ENCODE measurements at regions not wholly inside any gene's neighbourhood (a gene's known extent, or its start where the extent isn't known, plus 50 kb on each side); places are given as distances from the start of the nearest gene placed in this dataset.

DNA sequence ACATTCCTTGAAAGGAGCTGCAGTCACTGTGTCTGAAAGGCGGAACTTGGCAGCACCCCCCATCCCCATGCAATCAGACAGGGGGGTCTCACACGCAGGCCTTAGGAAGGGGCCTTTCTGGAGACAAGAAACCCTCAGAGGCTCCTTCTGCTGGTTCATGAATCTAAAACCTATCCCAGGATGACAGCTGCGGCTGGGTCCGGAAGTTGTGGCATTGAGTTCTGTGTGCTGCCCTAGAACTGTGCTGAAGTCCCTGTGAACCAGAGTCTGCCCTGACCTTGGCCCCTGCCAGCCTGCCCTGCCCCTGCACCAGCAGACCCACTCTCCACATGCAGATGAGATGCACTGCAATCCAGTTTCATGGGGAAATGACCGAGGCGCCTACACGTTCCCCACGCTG, 268.0 kb downstream of the CTTN start:
- DNase-seq, result no peak
- H3K9me3 ChIP-seq, result no peaks in the 10 kb centered on the region
- no peaks in the 10 kb centered on the region for H3K4me1 ChIP-seq

DNA sequence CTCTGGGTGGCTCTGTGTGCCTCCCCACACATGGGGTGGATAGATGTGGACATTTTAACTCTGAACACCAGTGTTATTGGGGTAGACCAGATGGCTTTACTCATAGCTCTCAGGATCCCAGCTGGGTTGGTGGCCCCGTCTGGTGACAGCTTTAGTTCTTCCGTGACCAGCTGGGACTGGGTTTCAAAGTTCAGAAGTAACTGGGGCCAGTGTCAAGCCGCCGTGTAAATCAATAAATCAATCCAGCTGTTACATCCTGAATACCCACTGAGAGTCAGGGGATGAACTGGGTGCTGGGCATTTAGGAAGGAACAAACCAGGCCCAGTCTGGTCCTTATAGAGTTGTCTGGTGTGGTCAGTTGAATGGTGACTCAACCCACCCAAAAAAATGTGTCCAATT, 269.4 kb downstream of the CTTN start:
- no peak for TF ChIP-seq POLR2A (IDR thresholded peaks at IDR 0.05)
- TF ChIP-seq, protein P1, sequence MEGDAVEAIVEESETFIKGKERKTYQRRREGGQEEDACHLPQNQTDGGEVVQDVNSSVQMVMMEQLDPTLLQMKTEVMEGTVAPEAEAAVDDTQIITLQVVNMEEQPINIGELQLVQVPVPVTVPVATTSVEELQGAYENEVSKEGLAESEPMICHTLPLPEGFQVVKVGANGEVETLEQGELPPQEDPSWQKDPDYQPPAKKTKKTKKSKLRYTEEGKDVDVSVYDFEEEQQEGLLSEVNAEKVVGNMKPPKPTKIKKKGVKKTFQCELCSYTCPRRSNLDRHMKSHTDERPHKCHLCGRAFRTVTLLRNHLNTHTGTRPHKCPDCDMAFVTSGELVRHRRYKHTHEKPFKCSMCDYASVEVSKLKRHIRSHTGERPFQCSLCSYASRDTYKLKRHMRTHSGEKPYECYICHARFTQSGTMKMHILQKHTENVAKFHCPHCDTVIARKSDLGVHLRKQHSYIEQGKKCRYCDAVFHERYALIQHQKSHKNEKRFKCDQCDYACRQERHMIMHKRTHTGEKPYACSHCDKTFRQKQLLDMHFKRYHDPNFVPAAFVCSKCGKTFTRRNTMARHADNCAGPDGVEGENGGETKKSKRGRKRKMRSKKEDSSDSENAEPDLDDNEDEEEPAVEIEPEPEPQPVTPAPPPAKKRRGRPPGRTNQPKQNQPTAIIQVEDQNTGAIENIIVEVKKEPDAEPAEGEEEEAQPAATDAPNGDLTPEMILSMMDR (IDR thresholded peaks at IDR 0.05), result no peak
- no peaks in the 10 kb centered on the region for H3K27me3 ChIP-seq
- H3K4me1 ChIP-seq, result no peaks in the 10 kb centered on the region
- intact Hi-C loops (cut with DNase I), result no loop called here
- no peaks in the 10 kb centered on the region for H3K36me3 ChIP-seq
- whole genome bisulfite sequencing, 2 donors, result 78 to 100% methylated on average over 3 to 4 of the region's 4 CpGs
- H3K4me3 ChIP-seq (replicated peaks in 1 of 3), result no peak overlapping the region
- DNase-seq, result no peak
- no peak overlapping the region for H3K27ac ChIP-seq
- no peaks in the 10 kb centered on the region for H3K9me3 ChIP-seq

More for the DNA sequence above, 268.0 kb downstream of the CTTN start:
- WGBS, 2 donors, result 91 to 94% methylated on average over 7 to 8 of the region's 8 CpGs
- intact Hi-C loops (cut with DNase I), result no loop called here
- H3K27me3 ChIP-seq, result no peaks in the 10 kb centered on the region
- TF ChIP-seq, protein P1 (IDR thresholded peaks at IDR 0.05), result no peak
- TF ChIP-seq POLR2A (IDR thresholded peaks at IDR 0.05), result no peak
- no peaks in the 10 kb centered on the region for H3K36me3 ChIP-seq
- H3K27ac ChIP-seq, result no peak overlapping the region
- H3K4me3 ChIP-seq (replicated peaks in 1 of 3), result no peak overlapping the region

DNA sequence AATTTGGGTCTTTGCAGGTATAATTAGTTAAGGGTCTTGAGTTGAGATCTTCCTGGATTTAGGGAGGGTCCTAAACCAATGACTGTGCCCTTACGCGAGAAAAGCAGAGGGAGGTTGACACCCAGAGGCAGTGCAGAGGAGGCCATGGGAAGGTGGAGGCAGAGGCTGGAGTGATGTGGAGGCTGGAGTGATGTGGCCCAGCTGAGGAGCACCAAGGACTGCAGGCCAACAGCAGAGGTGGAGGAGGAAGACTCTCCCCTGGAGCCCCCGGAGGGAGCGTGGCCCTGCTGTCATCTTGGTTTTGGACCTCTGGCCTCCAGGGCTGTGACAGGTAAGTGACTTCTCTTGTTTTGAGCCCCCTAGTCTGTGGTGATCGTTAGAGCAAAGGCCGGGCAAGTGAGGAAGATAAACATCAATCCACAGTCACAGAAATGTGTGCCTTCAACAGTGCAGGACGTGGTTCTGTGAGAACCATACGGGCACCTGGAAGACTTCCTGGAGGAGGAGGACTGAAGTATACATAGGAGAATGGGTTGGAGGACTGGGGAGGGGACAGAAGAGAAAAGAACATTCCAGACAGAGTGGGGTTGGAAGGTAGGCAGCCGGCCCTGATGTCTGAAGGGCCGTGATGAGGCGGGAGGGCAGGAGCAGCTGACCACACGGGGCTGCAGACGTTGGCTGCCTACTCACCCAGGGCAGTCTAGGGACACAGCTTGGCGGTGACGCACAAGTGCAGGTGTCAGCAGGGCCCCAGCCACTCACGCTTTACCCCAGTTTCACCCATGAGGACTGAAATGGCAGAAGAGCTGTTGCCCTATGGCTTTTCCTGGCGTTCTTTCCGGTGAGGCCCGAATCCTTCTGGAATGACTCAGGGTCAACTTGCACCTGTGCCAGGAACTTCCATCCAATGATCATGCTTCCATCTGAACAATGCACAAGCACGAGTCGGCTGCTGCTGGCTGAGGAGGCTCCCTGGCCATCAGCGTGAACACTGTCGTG, 270.2 kb downstream of the CTTN start:
- no peaks in the 10 kb centered on the region for H3K9me3 ChIP-seq
- 84 to 89% methylated on average over 23 of the region's 23 CpGs for WGBS, 2 donors
- no peak overlapping the region for H3K4me3 ChIP-seq (replicated peaks in 1 of 3)
- H3K27ac ChIP-seq, result no peak overlapping the region
- H3K27me3 ChIP-seq, result no peaks in the 10 kb centered on the region
- no peaks in the 10 kb centered on the region for H3K36me3 ChIP-seq
- TF ChIP-seq, protein P1 (IDR thresholded peaks at IDR 0.05), result no peak
- no peak for TF ChIP-seq POLR2A (IDR thresholded peaks at IDR 0.05)
- intact Hi-C loops (cut with DNase I), result no loop called here
- no peaks in the 10 kb centered on the region for H3K4me1 ChIP-seq
- DNase-seq, result no peak

DNA sequence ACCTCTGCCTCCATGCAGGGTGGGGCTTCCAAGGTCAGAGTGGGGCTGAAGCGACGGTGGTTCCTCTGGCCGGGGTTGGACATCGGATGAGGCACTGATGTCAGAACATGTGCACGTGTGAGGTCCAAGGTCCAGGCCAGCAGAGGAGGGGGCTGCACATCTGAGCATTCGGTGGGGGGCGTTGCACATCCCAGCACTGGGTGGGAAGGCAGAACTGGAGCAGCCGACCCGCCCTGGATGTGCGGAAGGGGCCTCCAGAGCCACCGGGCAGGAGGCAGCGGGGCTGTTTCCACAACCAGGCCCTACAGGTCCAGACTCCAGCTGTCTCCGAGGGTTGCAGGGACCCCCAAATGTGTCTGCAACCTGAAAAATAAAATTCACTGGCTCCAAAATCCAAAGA, 271.0 kb downstream of the CTTN start:
- Histone ChIP-seq H3K4me1 (no peaks in the 10 kb centered on the region), H3K27me3 (no peaks in the 10 kb centered on the region), H3K4me3 (replicated peaks in 1 of 3) (no peak overlapping the region), H3K27ac (no peak overlapping the region), H3K36me3 (no peaks in the 10 kb centered on the region), H3K9me3 (no peaks in the 10 kb centered on the region)
- WGBS, 2 donors, result 94% methylated on average over 12 to 13 of the region's 13 CpGs
- TF ChIP-seq POLR2A (IDR thresholded peaks at IDR 0.05), result no peak
- DNase-seq, result no peak
- intact Hi-C loops (cut with DNase I), result no loop called here

DNA sequence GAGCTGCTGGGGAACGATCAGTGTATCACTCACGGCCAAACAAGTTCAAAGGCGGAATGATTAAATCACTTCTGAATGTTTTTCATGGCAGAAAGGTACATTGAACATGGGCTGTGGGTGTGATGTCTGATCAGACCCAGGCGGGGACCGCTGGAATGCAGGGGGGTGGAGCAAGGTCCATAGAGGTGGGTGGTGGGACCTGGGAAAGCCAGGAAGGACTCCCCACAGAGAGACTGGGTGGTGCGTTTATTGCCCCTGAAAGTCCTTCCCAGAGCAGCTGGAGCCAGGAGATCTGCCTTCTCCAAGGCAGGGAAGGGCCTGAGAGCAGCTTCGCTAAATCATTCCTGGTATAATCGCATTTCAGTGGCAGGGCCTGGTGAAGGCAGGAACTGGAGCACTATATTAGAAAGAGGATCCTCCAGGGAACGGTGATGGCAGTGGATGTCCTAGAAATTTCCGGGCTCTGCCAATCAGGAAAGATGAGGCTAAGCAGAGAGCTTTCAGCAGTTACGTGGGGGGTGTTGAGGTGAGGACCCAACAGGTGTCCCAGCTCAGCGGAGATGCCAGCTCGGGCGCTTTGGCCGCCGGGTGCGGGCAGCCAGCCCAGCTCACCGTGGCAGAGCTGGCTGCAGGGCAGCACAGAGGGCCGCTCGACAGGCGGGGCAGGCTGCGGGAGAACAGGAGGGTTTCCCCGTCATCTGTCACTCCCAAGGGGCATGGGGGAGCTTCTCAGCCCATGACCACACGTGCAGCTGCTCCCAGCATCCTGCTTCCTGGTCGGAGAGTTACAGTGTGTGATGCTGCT, 271.7 kb downstream of the CTTN start:
- Histone ChIP-seq H3K4me1 (no peaks in the 10 kb centered on the region), H3K9me3 (no peaks in the 10 kb centered on the region), H3K27ac (no peak overlapping the region), H3K4me3 (replicated peaks in 1 of 3) (no peak overlapping the region), H3K36me3 (no peaks in the 10 kb centered on the region), H3K27me3 (no peaks in the 10 kb centered on the region)
- intact Hi-C loops (cut with DNase I), result no loop called here
- WGBS, 2 donors, result 73 to 83% methylated on average over 12 to 24 of the region's 25 CpGs
- TF ChIP-seq, protein P1 (IDR thresholded peaks at IDR 0.05), result no peak
- TF ChIP-seq POLR2A (IDR thresholded peaks at IDR 0.05), result no peak
- no peak for DNase-seq

Measured in thyroid gland (tissue), 4 donors.